NT2/D1 (cell line): ENCODE measurements at regions not wholly inside any gene's neighbourhood (a gene's known extent, or its start where the extent isn't known, plus 50 kb on each side); places are given as distances from the start of the nearest gene placed in this dataset.

ENCODE experiments used
- DNase-seq: peaks from one replicate; pipeline ENCODE4 v3.0.0-alpha.2; 2011; ENCODE audit warnings: low read depth, low spot score
- H3K27me3 ChIP-seq: 2 replicates; pipeline ENCODE4 v1.6.0; 2011; ENCODE audit warnings: mild to moderate bottlenecking; ENCODE audit not compliant: insufficient read length, insufficient read depth
- H3K36me3 ChIP-seq: 2 replicates; pipeline ENCODE4 v1.6.1; 2011; ENCODE audit warnings: mild to moderate bottlenecking, low read length, mixed read lengths; ENCODE audit not compliant: insufficient read depth, insufficient read length
- H3K4me1 ChIP-seq: 2 replicates; pipeline ENCODE4 v1.5.1; 2011; ENCODE audit not compliant: insufficient read depth, insufficient read length
- H3K4me3 ChIP-seq: 2 replicates; pipeline ENCODE4 v1.5.1; 2011; ENCODE audit warnings: low read depth; ENCODE audit not compliant: insufficient read length
- H3K9ac ChIP-seq: 2 replicates; pipeline ENCODE4 v1.6.0; 2011; ENCODE audit warnings: low read depth; ENCODE audit not compliant: insufficient read length
- H3K9me3 ChIP-seq: 2 replicates; pipeline ENCODE4 v1.5.1; 2011; ENCODE audit warnings: mild to moderate bottlenecking, low read length; ENCODE audit not compliant: insufficient read depth
- SUZ12 ChIP-seq: IDR thresholded peaks from 2 replicates; pipeline ENCODE4 v1.6.1; 2011; ENCODE audit not compliant: insufficient read length, insufficient read depth; ENCODE audit errors: extremely low read depth
- YY1 ChIP-seq: IDR thresholded peaks from 2 replicates; pipeline ENCODE4 v1.6.1; 2011; ENCODE audit not compliant: insufficient read length, insufficient read depth
- ZNF274 ChIP-seq: IDR thresholded peaks from 2 replicates; pipeline ENCODE4 v1.6.1; 2011; ENCODE audit warnings: mild to moderate bottlenecking, low read depth, low read length

GRCh38 chr13:22107549-22107948 is 436.7 kb downstream of the FGF9 start:
- DNase-seq = no peak
- Histone ChIP-seq H3K9ac (no peak overlapping the region), H3K4me1 (no peaks in the 10 kb centered on the region), H3K4me3 (no peak overlapping the region), H3K27me3 (no peaks in the 10 kb centered on the region), H3K9me3 (no peaks in the 10 kb centered on the region), H3K36me3 (no peaks in the 10 kb centered on the region)
- TF ChIP-seq ZNF274 = no peak

- Histone ChIP-seq H3K9me3 (no peaks in the 10 kb centered on the region), H3K27me3 (no peaks in the 10 kb centered on the region), H3K4me1 (no peaks in the 10 kb centered on the region), H3K9ac (no peak overlapping the region), H3K4me3 (no peak overlapping the region), H3K36me3 (no peaks in the 10 kb centered on the region)
- DNase-seq = no peak
- TF ChIP-seq SUZ12 (no peak), ZNF274 (no peak), YY1 (no peak)
Observed at GRCh38 chr13:22108283-22108942, 437.5 kb downstream of the FGF9 start.

GRCh38 chr13:22108979-22109378 is 438.1 kb downstream of the FGF9 start:
- Histone ChIP-seq H3K4me3 (no peak overlapping the region), H3K4me1 (no peaks in the 10 kb centered on the region), H3K9ac (no peak overlapping the region), H3K27me3 (no peaks in the 10 kb centered on the region), H3K9me3 (no peaks in the 10 kb centered on the region), H3K36me3 (no peaks in the 10 kb centered on the region)
- DNase-seq = no peak
- no peak for TF ChIP-seq SUZ12
- no peak for TF ChIP-seq YY1
- no peak for TF ChIP-seq ZNF274

GRCh38 chr13:22110368-22110767 is 439.5 kb downstream of the FGF9 start:
- Histone ChIP-seq H3K9ac (no peak overlapping the region), H3K36me3 (no peaks in the 10 kb centered on the region), H3K4me3 (no peak overlapping the region), H3K4me1 (no peaks in the 10 kb centered on the region), H3K9me3 (no peaks in the 10 kb centered on the region), H3K27me3 (no peaks in the 10 kb centered on the region)
- no peak for TF ChIP-seq ZNF274
- no peak for DNase-seq

- DNase-seq = no peak
- no peak for TF ChIP-seq ZNF274
- no peak for TF ChIP-seq SUZ12
- no peak for TF ChIP-seq YY1
- no peaks in the 10 kb centered on the region for H3K36me3 ChIP-seq
- no peak overlapping the region for H3K4me3 ChIP-seq
- H3K27me3 ChIP-seq = no peaks in the 10 kb centered on the region
- H3K9ac ChIP-seq = no peak overlapping the region
- H3K9me3 ChIP-seq = no peaks in the 10 kb centered on the region
- H3K4me1 ChIP-seq = no peaks in the 10 kb centered on the region
Observed at GRCh38 chr13:22111152-22111783, 440.4 kb downstream of the FGF9 start.

GRCh38 chr13:22111961-22112360 is 441.1 kb downstream of the FGF9 start:
- H3K4me3 ChIP-seq = no peak overlapping the region
- no peak for DNase-seq
- H3K36me3 ChIP-seq = no peaks in the 10 kb centered on the region
- no peak overlapping the region for H3K9ac ChIP-seq
- no peaks in the 10 kb centered on the region for H3K27me3 ChIP-seq
- H3K4me1 ChIP-seq = no peaks in the 10 kb centered on the region
- H3K9me3 ChIP-seq = no peaks in the 10 kb centered on the region
- TF ChIP-seq ZNF274 (no peak), YY1 (no peak), SUZ12 (no peak)

GRCh38 chr13:22112956-22113745 is 442.3 kb downstream of the FGF9 start:
- Histone ChIP-seq H3K27me3 (no peaks in the 10 kb centered on the region), H3K36me3 (no peaks in the 10 kb centered on the region), H3K9me3 (no peaks in the 10 kb centered on the region), H3K4me1 (no peaks in the 10 kb centered on the region), H3K4me3 (no peak overlapping the region), H3K9ac (no peak overlapping the region)
- DNase-seq = no peak
- TF ChIP-seq ZNF274 (no peak), YY1 (no peak), SUZ12 (no peak)
